NT2/D1 (cell line): ENCODE measurements at regions not wholly inside any gene's neighbourhood (a gene's known extent, or its start where the extent isn't known, plus 50 kb on each side); places are given as distances from the start of the nearest gene placed in this dataset.
"Not testable (repeated sequence)": the region's sequence is repeated elsewhere in the genome, so short reads cannot be mapped to it uniquely, and the experiment has no call there.

Experiments
- YY1 ChIP-seq: IDR thresholded peaks from 2 replicates; pipeline ENCODE4 v1.6.1; 2011; ENCODE audit not compliant: insufficient read length, insufficient read depth
- ZNF274 ChIP-seq: IDR thresholded peaks from 2 replicates; pipeline ENCODE4 v1.6.1; 2011; ENCODE audit warnings: mild to moderate bottlenecking, low read depth, low read length

GRCh38 chr16:33643698-33644381 lies 184.4 kb downstream of the TP53TG3F start:
- TF ChIP-seq YY1, ZNF274: not testable (repeated sequence)
